Activated T-cell treated with anti-CD3 and anti-CD28 coated beads for 48 hours (primary cell): ENCODE measurements at regions not wholly inside any gene's neighbourhood (a gene's known extent, or its start where the extent isn't known, plus 50 kb on each side); places are given as distances from the start of the nearest gene placed in this dataset.

Experiments used
- DNase-seq: peaks from one replicate; pipeline ENCODE4 v3.0.0-alpha.2; 2020; ENCODE audit warnings: low read depth

DNA sequence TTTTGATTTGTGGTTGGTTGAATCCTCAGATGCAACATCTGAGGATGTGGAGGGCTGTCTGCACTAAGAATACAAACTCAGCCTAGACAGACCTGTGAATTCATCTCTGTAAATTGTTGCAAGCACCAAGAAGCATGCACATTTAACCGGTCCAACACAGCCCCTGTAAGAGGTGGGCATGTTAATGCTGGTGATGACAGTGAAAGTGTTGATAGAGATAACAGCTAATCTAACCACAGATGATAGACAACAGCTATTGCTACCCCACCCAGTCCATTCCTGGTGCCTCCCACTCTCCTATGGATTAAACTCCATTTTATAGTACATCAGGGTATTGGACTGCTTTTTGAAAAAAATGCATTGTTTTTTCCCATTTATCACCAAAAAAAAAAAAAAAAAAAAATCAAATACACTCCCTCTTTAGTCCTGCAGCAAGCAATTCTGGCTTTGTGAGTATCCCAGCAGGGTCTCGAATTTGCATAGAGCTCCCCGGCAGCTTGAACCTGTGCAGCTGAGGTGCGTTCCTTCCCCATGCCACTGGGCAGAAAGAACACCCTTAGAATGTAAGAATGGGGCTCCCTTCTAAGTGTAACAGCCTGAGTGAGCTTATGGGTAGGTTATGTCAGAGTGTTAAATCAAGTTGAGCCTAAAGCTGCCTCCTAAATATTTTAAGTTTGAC is 270.9 kb upstream of the JARID2 start:
- DNase-seq = no peak

DNA sequence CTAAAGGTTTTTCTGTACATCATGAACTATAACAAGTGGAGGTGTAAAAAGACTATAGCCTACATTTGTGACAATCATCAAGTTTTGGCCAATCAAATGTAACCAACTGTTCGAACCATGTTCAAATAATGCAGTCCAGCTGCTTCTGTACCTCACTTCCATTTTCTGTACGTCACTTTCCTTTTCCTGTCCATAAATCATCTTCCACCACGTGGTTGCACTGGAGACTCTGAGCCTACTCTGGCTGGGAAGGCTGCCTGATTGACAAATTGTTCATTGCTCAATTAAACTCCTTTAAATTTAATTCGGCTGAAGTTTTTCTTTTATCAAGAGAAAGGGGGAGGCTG is 270.4 kb upstream of the JARID2 start:
- no peak for DNase-seq

DNA sequence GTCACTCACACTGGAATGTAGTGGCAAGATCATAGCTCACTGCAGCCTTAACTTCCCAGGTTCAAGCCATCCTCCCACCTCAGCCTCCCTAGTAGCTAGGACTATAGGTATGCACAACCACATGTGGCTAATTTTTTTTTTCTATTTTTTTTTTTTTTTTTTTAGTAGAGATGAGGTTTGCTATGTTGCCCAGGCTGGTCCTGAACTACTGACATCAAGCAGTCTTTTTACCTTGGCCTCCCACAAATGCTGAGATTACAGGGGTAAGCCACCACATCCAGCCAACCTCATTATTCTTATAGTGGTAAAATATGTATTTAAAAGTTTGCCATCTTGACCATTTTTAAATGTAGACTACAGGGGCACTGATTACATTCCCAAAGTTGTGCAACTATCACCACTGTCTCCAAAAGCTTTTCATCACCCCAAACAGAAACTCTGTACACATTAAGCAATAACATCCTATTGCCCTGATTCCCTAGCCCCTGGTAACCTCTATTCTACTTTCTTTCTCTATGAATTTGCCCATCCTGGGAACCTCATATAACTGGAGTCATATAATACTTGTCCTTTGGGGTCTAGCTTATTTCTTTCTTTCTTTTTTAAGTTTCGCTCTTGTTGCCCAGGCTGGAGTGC is 268.0 kb upstream of the JARID2 start:
- no peak for DNase-seq

DNA sequence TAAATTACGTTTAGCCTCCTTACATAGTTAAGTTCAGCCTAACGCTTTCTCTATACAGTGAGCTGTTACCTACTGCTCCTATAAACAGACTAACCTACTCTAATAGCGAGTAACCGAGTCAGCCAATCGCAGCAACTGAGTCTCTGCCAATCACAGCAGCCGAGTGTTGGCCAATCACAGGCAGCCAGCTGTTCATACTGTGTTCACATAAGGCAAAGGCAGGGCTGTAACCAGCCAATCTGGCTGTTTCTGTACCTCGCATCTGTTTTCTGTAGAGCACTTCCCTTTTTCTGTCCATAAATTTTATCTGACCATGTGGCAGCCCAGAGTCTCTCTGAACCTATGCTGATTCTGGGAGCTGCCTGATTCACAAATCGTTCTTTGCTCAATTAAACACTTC is 263.9 kb upstream of the JARID2 start:
- DNase-seq = no peak

DNA sequence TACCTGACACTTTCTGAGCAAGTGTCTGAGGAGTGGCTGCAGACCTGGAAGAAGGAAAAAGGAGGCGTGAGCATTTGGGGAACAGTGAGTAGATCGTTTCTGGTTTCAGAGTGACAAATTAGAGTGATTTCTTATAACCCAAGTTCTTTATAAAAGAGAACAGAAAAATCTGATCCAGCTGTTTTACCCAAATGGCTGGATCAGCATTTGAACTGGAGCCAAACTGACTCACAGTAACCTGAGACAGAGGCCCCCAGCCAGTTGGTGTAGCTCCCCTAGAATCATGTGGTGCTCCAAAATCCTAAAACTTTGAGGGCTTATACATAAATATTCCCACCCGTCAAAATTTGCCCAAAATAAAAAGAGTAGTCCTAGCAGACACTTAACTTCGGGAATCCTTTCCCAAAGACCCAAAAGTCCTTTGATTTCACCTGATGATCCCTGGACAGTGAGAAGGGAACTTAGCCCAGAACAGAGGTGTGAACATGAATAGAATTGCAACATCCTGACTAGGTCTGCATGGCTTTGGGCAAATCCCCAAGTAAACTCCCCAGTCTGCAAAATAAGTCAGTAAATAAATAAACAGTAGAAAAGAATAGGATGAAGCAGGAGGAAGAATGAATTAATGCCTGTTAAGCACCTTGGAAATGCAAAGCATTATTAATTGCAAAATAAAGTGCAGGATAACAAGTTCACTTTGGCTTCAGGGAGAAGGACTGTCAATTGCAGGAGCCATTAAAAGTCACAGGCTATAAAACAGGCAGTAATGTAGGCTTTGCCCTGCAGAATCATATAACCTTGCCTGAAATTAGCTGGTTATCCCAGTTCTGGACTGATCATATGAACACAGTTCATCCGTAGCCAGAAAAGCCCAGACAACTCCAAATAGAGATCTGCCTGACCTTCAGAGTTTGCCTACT is 262.0 kb upstream of the JARID2 start:
- DNase-seq = no peak

DNA sequence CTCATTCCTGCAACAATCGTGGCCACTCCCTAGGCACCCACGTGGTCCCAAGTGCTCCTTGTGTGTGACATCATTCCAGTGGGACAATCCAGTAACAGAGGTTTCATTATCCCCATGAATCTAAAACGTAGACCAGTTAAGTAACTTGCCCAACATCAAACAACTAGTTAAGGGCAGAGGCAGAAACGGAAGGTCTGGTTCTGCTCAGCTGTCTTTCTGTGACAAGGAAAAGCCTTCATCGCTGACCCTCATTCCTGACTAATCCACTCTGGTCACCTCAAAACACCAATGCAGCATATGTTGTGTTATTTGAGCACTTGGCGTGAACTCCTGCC is 261.4 kb upstream of the JARID2 start:
- DNase-seq = no peak

DNA sequence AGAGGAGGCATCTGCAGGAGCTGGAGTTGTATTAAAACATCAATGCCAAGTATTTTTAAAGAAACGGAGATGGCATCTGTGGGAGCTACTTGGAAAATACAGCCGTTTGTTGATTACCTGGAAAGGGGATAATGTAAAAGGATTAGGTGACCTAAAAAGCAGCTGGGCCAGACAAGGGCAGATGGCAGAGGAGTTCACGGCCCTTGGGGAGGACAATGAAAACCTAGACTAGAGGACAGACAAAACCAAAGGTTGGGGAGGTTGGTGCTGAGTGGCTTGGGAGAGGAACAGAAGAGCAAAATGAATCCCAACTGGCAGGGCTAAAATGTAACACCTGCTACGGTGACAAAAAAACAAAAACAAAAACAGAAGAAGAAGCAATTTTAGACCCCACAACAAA is 260.5 kb upstream of the JARID2 start:
- DNase-seq = no peak

DNA sequence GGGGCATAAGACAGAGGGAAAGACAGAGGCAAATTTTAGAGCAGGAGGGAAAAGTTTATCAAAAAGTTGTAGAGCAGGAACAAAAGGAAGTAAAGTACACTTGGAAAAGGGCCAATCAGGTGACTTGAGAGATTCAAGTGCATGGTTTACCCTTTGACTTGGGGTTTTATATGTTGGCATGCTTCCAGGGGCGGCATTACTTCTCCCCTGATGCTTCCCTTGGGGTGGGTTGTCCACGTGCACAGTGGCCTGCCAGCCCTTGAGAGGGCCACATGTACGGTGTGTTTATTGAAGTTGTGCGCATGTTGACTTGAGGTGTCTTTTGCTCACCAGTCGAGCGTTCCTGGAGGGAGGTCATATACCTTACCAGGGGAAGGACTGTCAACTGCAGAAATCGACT is 259.5 kb upstream of the JARID2 start:
- DNase-seq = no peak

DNA sequence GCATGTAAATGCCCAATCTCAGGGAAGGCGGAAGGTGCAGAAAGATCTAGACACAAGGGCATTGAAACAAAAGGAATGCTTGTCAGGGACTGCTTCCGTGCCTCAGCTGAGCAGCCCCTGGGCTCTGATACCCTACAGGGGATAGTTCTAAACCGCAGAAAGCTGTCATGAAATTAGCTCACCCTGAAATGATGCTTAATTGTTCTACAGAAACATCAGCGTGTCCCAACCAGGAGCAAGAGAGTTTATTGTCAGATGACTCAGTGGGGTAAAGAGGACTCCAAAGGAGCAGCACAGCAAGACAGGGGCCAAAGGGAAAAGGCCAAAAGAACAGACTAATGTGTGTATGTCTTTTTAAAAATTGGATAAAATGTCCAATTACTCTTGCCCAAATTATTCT is 258.4 kb upstream of the JARID2 start:
- DNase-seq = no peak

DNA sequence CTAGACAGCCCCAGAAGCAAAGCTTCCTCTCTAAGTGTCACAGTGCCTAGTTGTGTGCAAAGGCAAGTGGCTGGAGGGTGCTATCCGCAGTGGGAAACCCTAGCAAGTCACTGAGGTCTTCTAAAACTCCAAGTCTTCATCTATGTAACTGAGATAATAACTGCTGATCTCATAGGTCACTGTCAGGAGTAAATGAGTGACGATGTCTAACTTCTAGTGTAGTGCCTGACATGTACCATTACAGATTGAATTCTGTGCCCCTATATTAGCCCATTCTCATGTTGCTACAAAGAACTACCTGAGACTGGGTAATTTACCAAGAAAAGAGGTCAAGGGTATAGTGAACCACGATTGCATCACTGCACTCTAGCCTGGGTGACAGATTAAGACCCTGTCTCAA is 253.5 kb upstream of the JARID2 start:
- no peak for DNase-seq

DNA sequence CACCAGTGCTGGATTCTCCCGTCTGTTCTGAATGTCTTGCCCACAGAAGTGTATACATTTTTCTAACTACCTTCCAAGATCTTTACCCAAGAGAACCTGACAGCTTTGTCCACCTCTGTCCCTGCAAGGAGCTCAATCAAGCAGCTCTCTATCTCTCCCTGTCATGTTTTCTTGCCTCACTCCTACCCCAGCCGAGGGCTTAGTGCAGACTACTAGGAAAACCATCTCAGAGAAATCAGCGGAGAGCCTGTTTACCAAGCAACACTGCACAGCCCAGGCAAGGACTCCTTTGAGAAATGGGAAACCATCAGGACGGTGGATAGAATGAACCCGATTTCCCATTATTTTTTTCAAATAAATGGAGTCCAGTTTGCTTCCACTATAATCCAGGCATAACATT is 250.7 kb upstream of the JARID2 start:
- DNase-seq = no peak

DNA sequence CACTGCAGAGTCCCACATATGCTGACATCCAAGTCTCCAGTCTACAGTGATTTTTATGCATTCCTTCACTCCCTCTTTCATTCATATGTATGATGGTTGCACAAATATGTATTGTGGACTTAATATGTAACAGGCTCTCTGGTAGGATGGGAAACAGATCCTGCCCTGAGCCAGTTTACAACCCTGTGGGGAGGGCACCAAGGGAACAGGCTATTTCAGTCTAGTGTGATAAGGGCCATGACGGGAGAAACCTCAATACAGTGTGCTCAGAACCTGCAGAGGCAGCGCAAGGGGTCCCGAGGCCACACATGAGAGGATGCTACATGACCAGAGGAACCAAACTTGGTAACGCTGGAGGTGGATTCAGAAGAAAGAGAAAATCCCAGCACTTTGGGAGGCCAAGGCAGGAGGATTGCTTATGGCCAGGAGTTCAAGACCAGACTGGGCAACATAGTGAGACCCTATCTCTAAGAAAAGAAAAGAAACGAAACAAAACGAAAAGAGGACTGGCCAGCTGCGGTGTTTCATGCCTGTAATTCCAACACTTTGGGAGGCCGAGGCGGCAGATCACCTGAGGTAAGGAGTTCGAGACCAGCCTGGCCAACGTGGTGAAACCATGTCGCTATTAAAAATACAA is 249.8 kb upstream of the JARID2 start:
- DNase-seq = no peak

DNA sequence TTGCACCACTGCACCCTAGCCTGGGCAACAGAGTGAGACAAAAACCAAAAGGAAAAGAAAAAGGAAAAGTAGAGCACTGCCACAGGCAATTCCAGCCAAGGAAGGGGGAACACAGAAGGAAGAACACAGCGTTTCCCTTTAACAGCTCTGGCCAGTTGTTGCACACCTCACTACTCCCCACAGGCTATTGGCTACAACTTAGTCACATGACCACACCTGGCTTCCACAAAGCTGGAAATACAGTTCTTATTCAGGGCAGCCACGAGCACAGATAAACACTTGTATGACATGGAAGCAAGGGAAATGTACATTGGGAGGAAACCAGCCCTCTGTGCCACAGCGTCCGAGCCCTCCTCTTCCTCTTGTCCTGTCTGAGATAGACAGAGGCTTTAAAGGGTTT is 249.0 kb upstream of the JARID2 start:
- no peak for DNase-seq

DNA sequence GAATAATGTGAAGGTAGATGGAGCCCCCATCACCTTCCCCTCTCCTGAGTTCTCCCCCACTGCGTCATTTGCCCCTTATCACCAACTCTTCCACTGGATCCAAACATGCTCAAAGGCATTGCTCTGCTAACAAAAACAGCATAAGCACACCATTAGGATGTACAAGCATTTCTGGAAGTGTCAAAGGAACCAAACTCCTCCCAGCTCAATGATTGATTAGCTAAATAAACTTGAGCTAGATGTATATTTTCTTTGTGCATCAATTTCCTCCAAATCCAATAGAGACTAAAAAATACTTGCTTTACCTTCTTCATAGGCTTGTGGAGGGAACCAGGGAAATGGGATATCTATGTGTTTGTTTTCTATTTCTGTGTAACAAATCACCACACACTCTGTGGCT is 248.4 kb upstream of the JARID2 start:
- no peak for DNase-seq

DNA sequence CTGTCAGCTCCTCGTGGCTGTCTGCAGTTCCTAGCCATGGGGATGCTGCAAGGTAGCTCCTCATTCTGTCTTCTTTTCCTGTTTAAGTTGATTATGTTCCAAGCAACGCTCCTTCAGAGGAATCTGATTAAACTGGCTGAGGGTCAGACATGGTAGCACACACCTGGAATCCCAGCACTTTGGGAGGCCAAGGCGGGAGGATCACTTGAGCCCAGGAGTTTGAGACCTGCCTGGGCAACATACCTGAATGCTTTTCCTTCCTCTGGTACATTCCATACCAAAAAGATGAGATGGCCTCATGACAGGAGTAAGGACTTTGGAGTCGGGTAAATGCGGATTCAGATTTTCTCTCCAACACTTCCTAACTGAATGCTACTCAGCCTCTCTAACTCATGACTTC is 246.8 kb upstream of the JARID2 start:
- DNase-seq = no peak

DNA sequence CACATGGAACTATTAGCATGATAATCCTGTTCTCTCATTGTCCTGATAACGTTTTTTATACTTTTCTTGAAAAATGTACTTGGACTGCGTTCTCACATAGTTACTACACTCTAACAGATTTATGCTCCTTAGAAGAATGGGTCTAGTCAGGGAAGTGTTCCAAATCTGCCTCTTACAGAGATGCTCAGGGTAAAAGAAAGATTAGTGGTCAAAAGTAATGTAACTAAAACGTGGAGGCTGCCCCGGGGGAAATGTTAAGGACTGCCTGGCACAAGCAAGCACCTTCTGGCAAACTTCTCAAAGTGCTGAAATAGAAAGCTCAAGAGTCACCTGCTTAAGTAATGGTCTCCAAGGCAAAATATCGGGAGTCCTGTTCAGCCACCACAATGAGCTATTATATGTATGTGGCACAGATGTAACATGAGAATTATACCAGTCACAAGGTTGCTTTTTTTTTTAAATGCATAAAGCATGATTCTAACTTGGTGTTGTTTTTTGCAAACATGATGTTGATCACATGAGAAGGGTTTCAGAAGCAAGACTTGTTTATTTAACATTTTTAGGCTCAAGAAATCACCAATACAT is 244.5 kb upstream of the JARID2 start:
- no peak for DNase-seq

DNA sequence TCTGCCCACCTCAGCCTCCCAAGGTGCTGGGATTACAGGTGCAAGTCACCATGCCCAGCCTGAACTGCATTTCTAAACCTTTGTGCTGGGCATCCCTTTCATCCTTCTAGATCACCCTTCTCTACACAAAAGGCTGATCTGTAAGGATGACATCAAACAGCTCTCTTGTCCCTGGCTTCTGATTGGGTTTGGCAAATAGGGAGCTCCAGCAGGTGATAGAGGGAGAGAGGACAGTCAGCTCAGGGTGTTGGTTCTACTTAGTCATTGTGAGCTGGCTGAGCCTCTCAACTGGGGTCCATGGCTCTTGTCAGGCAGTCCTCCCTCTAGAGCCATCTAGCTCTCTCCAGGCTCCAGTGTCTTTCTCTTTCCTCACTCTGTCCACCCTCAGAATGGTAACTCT is 237.6 kb upstream of the JARID2 start:
- DNase-seq = no peak

DNA sequence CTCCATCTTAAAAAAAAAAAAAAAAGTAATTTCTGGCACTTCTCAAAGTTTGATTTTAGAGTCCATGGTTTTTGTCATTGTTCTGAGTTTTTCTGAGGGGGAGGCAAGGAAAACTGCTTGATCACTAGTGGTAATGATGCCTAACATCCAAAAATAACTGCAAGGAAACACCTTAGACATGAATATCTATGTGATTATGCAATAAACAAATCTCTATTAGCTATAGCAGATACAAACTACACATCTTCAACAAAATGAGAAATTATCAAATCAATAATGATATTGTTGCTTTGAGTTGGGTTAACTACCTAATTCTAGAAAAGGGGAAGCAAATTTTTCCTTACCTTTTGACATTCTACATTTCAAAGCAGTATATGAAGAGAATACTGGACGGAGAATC is 230.9 kb upstream of the JARID2 start:
- DNase-seq = no peak

DNA sequence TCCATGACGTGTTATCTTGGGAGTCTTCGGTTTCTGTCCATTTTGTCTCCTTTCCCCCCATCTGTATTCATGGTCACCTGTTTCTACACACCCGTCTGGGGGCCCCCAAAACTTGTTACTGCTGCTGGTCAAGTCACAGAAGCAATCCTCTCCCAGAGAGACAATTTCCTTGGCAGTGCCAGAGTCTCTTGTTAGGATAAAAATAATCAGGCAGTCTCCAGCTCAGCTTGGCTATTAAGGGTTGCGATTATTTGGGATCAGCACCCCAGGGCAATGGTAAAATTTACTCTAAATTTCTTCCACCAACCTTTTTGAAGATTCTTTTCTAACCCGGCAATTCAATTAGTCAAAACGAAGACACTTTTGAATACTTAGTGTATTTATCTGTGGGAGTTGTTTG is 229.1 kb upstream of the JARID2 start:
- DNase-seq = no peak

DNA sequence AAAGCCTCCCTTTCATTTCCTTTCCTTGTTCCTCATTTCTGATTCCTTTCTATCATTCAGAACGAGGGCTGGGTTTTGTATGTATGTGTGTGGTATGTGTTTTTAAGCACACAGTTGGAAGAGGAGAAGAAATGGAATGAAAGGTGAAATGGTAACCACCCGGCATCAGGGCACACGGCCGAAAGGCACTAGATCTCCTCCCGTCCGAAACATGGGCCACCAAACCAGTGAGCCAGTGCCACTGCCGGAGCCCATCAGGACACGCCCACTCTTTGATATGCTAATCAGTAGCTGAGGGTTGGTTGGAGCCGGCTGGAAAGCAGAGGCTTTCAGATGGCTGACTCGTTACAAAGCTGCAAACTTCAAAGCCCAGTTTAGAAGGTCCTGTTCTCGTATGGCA is 228.6 kb upstream of the JARID2 start:
- no peak for DNase-seq

DNA sequence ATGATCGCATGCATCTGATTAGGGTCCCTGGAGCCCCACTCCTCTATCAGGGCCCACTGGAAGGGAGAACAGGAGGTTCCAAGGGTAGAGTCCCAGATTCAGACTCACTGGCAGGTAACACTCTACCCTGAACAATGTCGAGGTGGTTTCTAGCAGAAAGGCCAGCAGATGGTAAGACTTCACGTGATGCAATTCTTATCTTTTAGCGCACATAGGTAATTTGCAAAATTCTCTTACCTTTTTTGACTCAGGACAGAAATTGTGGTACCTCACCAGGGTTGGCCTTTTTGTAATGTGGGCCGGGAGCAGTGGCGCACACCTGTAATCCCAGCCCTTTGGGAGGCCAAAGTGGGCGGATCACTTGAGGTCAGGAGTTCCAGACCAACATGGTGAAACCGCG is 228.1 kb upstream of the JARID2 start:
- no peak for DNase-seq

DNA sequence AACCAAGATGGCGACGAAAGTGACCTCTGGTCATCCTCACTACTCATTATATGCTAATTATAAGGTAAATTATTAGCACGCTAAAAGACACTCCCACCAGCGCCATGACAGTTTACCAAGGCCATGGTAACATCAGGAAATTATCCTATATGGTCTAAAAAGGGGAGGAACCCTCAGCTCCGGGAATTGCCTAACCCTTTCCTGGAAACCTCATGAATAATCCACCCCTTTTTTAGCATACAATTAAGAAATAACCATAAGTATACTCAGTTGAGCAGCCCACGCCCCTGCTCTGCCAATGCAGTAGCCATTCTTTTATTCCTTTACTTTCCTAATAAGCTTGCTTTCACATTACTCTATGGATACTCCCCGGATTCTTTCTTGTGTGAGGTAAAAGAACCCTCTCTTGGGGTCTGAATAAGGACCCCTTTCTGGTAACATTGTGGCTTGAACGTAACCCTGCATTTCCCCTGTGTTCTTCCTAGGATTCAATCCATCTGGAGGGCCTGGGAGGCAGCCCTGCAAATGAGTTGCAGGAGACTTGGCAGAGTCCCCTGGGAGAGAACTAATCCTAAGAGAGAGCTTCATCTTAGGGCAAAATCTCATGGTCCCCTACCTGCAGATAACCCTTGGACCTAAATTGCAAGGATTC is 225.6 kb upstream of the JARID2 start:
- no peak for DNase-seq
